ENCODE measurements at regions not wholly inside any gene's neighbourhood (a gene's known extent, or its start where the extent isn't known, plus 50 kb on each side); places are given as distances from the start of the nearest gene placed in this dataset.

DNA sequence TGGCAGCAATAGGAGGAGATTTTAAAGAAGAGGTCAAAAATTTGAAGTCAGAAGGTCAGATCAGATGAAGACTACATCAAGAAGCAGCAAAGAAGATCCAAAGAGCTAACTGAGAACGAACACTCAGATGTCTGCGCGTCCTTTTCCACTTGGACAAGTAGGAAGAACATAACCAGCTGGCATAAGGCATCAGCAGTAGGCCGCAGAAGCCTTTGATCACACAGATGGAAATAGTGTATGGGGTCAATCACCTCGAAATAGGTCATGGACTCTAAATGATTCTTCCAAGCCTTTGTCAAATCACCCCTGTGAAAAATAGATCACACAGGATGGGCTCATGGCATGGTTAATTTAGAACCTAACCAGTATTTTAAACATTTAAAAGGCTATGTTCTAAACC lies 56.4 kb upstream of the TOM1L1 start:
- no peak for DNase-seq (ENCODE audit: low read depth)
- no peak overlapping the region for H3K4me3 ChIP-seq (ENCODE audit: low read depth, low read length)
- TF ChIP-seq, protein P1, sequence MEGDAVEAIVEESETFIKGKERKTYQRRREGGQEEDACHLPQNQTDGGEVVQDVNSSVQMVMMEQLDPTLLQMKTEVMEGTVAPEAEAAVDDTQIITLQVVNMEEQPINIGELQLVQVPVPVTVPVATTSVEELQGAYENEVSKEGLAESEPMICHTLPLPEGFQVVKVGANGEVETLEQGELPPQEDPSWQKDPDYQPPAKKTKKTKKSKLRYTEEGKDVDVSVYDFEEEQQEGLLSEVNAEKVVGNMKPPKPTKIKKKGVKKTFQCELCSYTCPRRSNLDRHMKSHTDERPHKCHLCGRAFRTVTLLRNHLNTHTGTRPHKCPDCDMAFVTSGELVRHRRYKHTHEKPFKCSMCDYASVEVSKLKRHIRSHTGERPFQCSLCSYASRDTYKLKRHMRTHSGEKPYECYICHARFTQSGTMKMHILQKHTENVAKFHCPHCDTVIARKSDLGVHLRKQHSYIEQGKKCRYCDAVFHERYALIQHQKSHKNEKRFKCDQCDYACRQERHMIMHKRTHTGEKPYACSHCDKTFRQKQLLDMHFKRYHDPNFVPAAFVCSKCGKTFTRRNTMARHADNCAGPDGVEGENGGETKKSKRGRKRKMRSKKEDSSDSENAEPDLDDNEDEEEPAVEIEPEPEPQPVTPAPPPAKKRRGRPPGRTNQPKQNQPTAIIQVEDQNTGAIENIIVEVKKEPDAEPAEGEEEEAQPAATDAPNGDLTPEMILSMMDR (IDR thresholded peaks at IDR 0.05; ENCODE audit: insufficient read depth, low read length), result no peak

DNA sequence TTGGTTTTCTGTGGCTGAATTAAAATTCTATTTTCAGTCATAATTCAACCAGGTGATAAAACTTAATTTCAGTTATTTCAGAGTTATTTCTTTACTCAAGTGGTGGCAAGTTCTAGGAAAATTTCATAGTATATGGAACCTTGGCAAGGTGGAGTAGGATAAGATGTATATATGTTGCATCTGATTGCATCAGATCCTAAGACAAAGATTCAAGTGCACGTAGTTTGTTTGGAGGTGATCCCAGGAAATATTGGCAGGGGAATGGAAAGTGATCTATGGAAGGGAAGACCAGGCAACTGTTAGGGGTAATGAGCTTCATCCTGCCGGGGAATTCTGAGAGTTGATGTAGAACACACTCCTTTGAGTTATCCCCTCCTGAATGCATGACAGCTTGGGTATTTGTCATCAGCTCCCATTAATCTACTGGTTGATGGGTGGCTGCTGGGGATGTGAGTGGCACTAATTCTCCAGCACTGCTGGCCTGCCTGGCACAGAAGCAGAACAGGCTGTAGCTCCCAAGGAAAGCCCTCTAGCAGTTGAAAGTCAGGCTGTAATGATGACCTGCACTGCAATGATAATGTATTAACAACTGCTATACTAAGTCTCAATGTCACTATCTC lies 52.2 kb upstream of the TOM1L1 start:
- no peak overlapping the region for H3K4me3 ChIP-seq (ENCODE audit: low read depth, low read length)
- TF ChIP-seq, protein P1 (IDR thresholded peaks at IDR 0.05; ENCODE audit: insufficient read depth, low read length), result no peak
- no peak for DNase-seq (ENCODE audit: low read depth)

DNA sequence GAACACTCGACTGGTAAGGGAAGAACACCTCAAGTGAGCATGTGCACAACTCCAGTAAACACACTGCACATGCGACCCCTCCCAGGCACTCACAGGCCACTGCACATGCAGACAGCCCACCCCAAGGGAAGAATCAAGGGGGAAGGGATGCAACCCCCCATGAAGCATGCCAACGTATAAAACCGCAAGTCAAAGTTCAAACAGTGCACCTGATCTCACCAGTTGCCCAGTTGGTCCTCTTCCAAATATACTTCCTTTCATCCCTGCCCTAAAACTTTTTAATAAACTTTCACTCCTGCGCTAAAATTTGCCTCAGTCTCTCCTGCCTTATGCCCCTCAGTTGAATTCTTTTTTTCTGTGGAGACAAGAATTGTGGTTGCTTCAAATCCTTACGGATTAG lies 51.0 kb upstream of the TOM1L1 start:
- no peak overlapping the region for H3K4me3 ChIP-seq (ENCODE audit: low read depth, low read length)
- TF ChIP-seq, protein P1 (IDR thresholded peaks at IDR 0.05; ENCODE audit: insufficient read depth, low read length), result no peak
- DNase-seq (ENCODE audit: low read depth), result no peak

Data from fibroblast of the aortic adventitia (primary cell).